Smooth muscle cell (in vitro differentiated cells): ENCODE measurements at regions not wholly inside any gene's neighbourhood (a gene's known extent, or its start where the extent isn't known, plus 50 kb on each side); places are given as distances from the start of the nearest gene placed in this dataset.
"Not testable (repeated sequence)": the region's sequence is repeated elsewhere in the genome, so short reads cannot be mapped to it uniquely, and the experiment has no call there.

Experiments
- DNase-seq: peaks from one replicate; lab custom pipeline; 2025; ENCODE audit not compliant: unreplicated experiment; lab: John Stamatoyannopoulos, UW
- H2AFZ ChIP-seq: fragments of 200-600 bp; sonication (generic); 2 replicates; pipeline ENCODE4 v1.6.0; 2016; ENCODE audit warnings: antibody characterized with exemption, low read depth, mild to moderate bottlenecking
- H3F3A ChIP-seq: fragments of 200-600 bp; sonication (generic); 2 replicates; pipeline ENCODE4 v1.6.0; 2017; ENCODE audit warnings: antibody characterized with exemption, low read depth
- H3K27ac ChIP-seq: fragments of 200-600 bp; sonication (generic); 2 replicates; pipeline ENCODE4 v1.5.1; 2016; ENCODE audit warnings: low read depth, mild to moderate bottlenecking
- H3K27me3 ChIP-seq: fragments of 200-600 bp; sonication (generic); 2 replicates; pipeline ENCODE4 v1.6.1; 2016; ENCODE audit warnings: low read depth, mild to moderate bottlenecking
- H3K36me3 ChIP-seq: fragments of 200-600 bp; sonication (generic); 2 replicates; pipeline ENCODE4 v1.5.1; 2016; ENCODE audit warnings: low read depth
- H3K4me1 ChIP-seq: fragments of 200-600 bp; sonication (generic); 2 replicates; pipeline ENCODE4 v1.5.1; 2016; ENCODE audit warnings: low read depth
- H3K4me2 ChIP-seq: fragments of 200-600 bp; sonication (generic); 2 replicates; pipeline ENCODE4 v1.6.0; 2016; ENCODE audit warnings: mild to moderate bottlenecking
- H3K4me3 ChIP-seq: fragments of 200-600 bp; sonication (generic); 2 replicates; pipeline ENCODE4 v1.5.1; 2016; ENCODE audit warnings: mild to moderate bottlenecking
- H3K79me2 ChIP-seq: fragments of 200-600 bp; sonication (generic); 2 replicates; pipeline ENCODE4 v1.6.0; 2016; ENCODE audit warnings: low read depth, mild to moderate bottlenecking
- H3K9ac ChIP-seq: fragments of 200-600 bp; sonication (generic); 2 replicates; pipeline ENCODE4 v1.6.0; 2016; ENCODE audit warnings: low read depth
- H3K9me3 ChIP-seq: fragments of 200-600 bp; sonication (generic); replicated peaks from 2 replicates; pipeline ENCODE4 v1.5.1; 2016; ENCODE audit warnings: low read depth
- H4K20me1 ChIP-seq: fragments of 200-600 bp; sonication (generic); 2 replicates; pipeline ENCODE4 v1.6.0; 2016; ENCODE audit warnings: low read depth
- CTCF ChIP-seq: fragments of 200-600 bp; sonication (generic); IDR thresholded peaks from 2 replicates; pipeline ENCODE4 v1.5.1; 2017; ENCODE audit warnings: borderline replicate concordance, mild to moderate bottlenecking, antibody characterized with exemption; ENCODE audit not compliant: insufficient read depth, poor library complexity, severe bottlenecking
- WGBS: methylation state at CpG from one replicate; pipeline ENCODE4 v1.1.7; 2016; ENCODE audit warnings: low lambda C conversion rate; 5-methylcytosine and 5-hydroxymethylcytosine counted together

- Histone ChIP-seq H3K9me3 (no peaks in the 10 kb centered on the region), H2AFZ (no peak overlapping the region), H4K20me1 (peaks cover 23% of the 10 kb centered on the region), H3F3A (no peaks in the 10 kb centered on the region), H3K4me2 (no peak overlapping the region), H3K27me3 (no peaks in the 10 kb centered on the region), H3K27ac (peak overlapping the region; percentile 41), H3K36me3 (no peaks in the 10 kb centered on the region), H3K9ac (no peak overlapping the region), H3K4me3 (no peak overlapping the region), H3K4me1 (no peaks in the 10 kb centered on the region), H3K79me2 (peaks cover 12% of the 10 kb centered on the region)
- DNase-seq: no peak
- TF ChIP-seq CTCF: no peak
- 75% methylated on average over 7 of the region's 7 CpGs for WGBS
Observed at GRCh38 chr6:144379356-144379755, 94.2 kb downstream of the UTRN start.

GRCh38 chr6:144381499-144381898 lies 96.4 kb downstream of the UTRN start:
- not testable (repeated sequence) for H3K27me3 ChIP-seq, H3K36me3 ChIP-seq, H3F3A ChIP-seq, H2AFZ ChIP-seq, H3K9me3 ChIP-seq, H3K9ac ChIP-seq, H3K79me2 ChIP-seq, H3K4me1 ChIP-seq, H3K4me2 ChIP-seq, H3K27ac ChIP-seq, DNase-seq, H3K4me3 ChIP-seq
- 97% methylated on average over 2 of the region's 2 CpGs for WGBS
- H4K20me1 ChIP-seq: peaks cover 11% of the 10 kb centered on the region

GRCh38 chr6:144383336-144383735 lies 98.2 kb downstream of the UTRN start:
- no peaks in the 10 kb centered on the region for H3K4me1 ChIP-seq
- no peaks in the 10 kb centered on the region for H3K36me3 ChIP-seq
- H3K9ac ChIP-seq: no peak overlapping the region
- no peaks in the 10 kb centered on the region for H4K20me1 ChIP-seq
- TF ChIP-seq CTCF: no peak
- peaks cover 8% of the 10 kb centered on the region for H3K79me2 ChIP-seq
- H3F3A ChIP-seq: no peaks in the 10 kb centered on the region
- 97% methylated on average over 2 of the region's 2 CpGs for WGBS
- no peak overlapping the region for H3K4me2 ChIP-seq
- H3K27ac ChIP-seq: no peak overlapping the region
- no peaks in the 10 kb centered on the region for H3K27me3 ChIP-seq
- H2AFZ ChIP-seq: no peak overlapping the region
- no peak for DNase-seq
- no peaks in the 10 kb centered on the region for H3K9me3 ChIP-seq
- no peak overlapping the region for H3K4me3 ChIP-seq

- Histone ChIP-seq H3K9ac (no peak overlapping the region), H3K4me1 (no peaks in the 10 kb centered on the region), H3K4me3 (no peak overlapping the region), H4K20me1 (peaks cover 4% of the 10 kb centered on the region), H3K79me2 (peaks cover 8% of the 10 kb centered on the region), H2AFZ (no peak overlapping the region), H3K27me3 (no peaks in the 10 kb centered on the region), H3K9me3 (no peaks in the 10 kb centered on the region), H3F3A (no peaks in the 10 kb centered on the region), H3K4me2 (no peak overlapping the region), H3K36me3 (no peaks in the 10 kb centered on the region), H3K27ac (no peak overlapping the region)
- DNase-seq: no peak
- TF ChIP-seq CTCF: no peak
- WGBS: 98% methylated on average over 4 of the region's 4 CpGs
Observed at GRCh38 chr6:144384427-144384826, 99.3 kb downstream of the UTRN start.

GRCh38 chr6:144389474-144389873 lies 104.3 kb downstream of the UTRN start:
- not testable (repeated sequence) for H3K79me2 ChIP-seq, H3K4me3 ChIP-seq, H4K20me1 ChIP-seq, H3K9me3 ChIP-seq, H2AFZ ChIP-seq, DNase-seq, H3K9ac ChIP-seq, H3K4me2 ChIP-seq, H3K27me3 ChIP-seq, H3K27ac ChIP-seq, H3K36me3 ChIP-seq, H3F3A ChIP-seq, H3K4me1 ChIP-seq
- 96% methylated on average over 7 of the region's 7 CpGs for WGBS
